Activated T-helper 1 cell treated with Interleukin-2 at 50 U/mL for 16 hours (primary cell): ENCODE measurements at regions not wholly inside any gene's neighbourhood (a gene's known extent, or its start where the extent isn't known, plus 50 kb on each side); places are given as distances from the start of the nearest gene placed in this dataset.
A peak's percentile ranks its signal among the peaks of the same experiment; 100 is the strongest.
"Not testable (repeated sequence)": the region's sequence is repeated elsewhere in the genome, so short reads cannot be mapped to it uniquely, and the experiment has no call there.

Experiments
- DNase-seq: peaks from one replicate; pipeline ENCODE4 v3.0.0-alpha.2; 2020; ENCODE audit warnings: low read depth

- DNase-seq = not testable (repeated sequence)
Observed at GRCh38 chr1:817071-817599, 106.6 kb upstream of the SAMD11 start.

GRCh38 chr1:817658-818617 lies 105.8 kb upstream of the SAMD11 start:
- not testable (repeated sequence) for DNase-seq

GRCh38 chr1:818618-819291 lies 105.0 kb upstream of the SAMD11 start:
- DNase-seq = no peak

GRCh38 chr1:820962-821361 lies 102.8 kb upstream of the SAMD11 start:
- DNase-seq = no peak

GRCh38 chr1:826808-827207 lies 96.9 kb upstream of the SAMD11 start:
- not testable (repeated sequence) for DNase-seq

GRCh38 chr1:827211-828063 lies 96.3 kb upstream of the SAMD11 start:
- peak; percentile 92 for DNase-seq

GRCh38 chr1:829324-829723 lies 94.4 kb upstream of the SAMD11 start:
- DNase-seq = not testable (repeated sequence)

- DNase-seq = not testable (repeated sequence)
Observed at GRCh38 chr1:829932-830331, 93.8 kb upstream of the SAMD11 start.

GRCh38 chr1:830750-831149 lies 93.0 kb upstream of the SAMD11 start:
- DNase-seq = not testable (repeated sequence)

- DNase-seq = no peak
Observed at GRCh38 chr1:831522-831921, 92.2 kb upstream of the SAMD11 start.

- no peak for DNase-seq
Observed at GRCh38 chr1:832136-832535, 91.6 kb upstream of the SAMD11 start.

GRCh38 chr1:833226-833625 lies 90.5 kb upstream of the SAMD11 start:
- DNase-seq = not testable (repeated sequence)

- not testable (repeated sequence) for DNase-seq
Observed at GRCh38 chr1:835509-835908, 88.2 kb upstream of the SAMD11 start.

GRCh38 chr1:837601-838000 lies 86.1 kb upstream of the SAMD11 start:
- DNase-seq = not testable (repeated sequence)

- DNase-seq = not testable (repeated sequence)
Observed at GRCh38 chr1:838291-838690, 85.4 kb upstream of the SAMD11 start.

- DNase-seq = not testable (repeated sequence)
Observed at GRCh38 chr1:840592-840991, 83.1 kb upstream of the SAMD11 start.

GRCh38 chr1:841671-842425 lies 81.9 kb upstream of the SAMD11 start:
- not testable (repeated sequence) for DNase-seq

- DNase-seq = not testable (repeated sequence)
Observed at GRCh38 chr1:842799-843198, 80.9 kb upstream of the SAMD11 start.

- DNase-seq = not testable (repeated sequence)
Observed at GRCh38 chr1:843946-844345, 79.8 kb upstream of the SAMD11 start.

- DNase-seq = peak; percentile 15
Observed at GRCh38 chr1:844472-845026, 79.2 kb upstream of the SAMD11 start.

- not testable (repeated sequence) for DNase-seq
Observed at GRCh38 chr1:845641-846040, 78.1 kb upstream of the SAMD11 start.
